ENCODE measurements at regions not wholly inside any gene's neighbourhood (a gene's known extent, or its start where the extent isn't known, plus 50 kb on each side); places are given as distances from the start of the nearest gene placed in this dataset.

GRCh38 chr11:127895776-127896175 lies 691.6 kb downstream of the ETS1 start:
- Histone ChIP-seq H3K18ac (ENCODE audit: low read depth, low read length) (no peak overlapping the region), H3K27me3 (ENCODE audit: control insufficient read depth, insufficient read depth, low read length) (no peaks in the 10 kb centered on the region), H3K9ac (ENCODE audit: low read depth, low read length) (no peak overlapping the region), H2BK120ac (ENCODE audit: low read depth, low read length) (no peak overlapping the region), H4K5ac (ENCODE audit: low read depth, low read length) (no peak overlapping the region), H2BK15ac (ENCODE audit: low read depth, low read length) (no peak overlapping the region), H3K9me3 (ENCODE audit: control insufficient read depth, insufficient read depth, low read length) (0 out of 2 replicates have a peak, but pooled peaks cover 1% of the 10 kb centered on the region), H2BK20ac (ENCODE audit: low read depth, low read length) (no peak overlapping the region), H3K14ac (replicated peaks; ENCODE audit: low read depth, low read length) (no peak overlapping the region), H3K23ac (ENCODE audit: low read depth, low read length) (no peak overlapping the region), H4K20me1 (ENCODE audit: insufficient read depth, low read length) (no peaks in the 10 kb centered on the region), H3K27ac (ENCODE audit: insufficient read depth, low read length) (no peak overlapping the region), H3K36me3 (ENCODE audit: control insufficient read depth, insufficient read depth, low read length) (no peaks in the 10 kb centered on the region), H3K56ac (ENCODE audit: extremely low read depth, insufficient read depth, low read length) (no peak overlapping the region), H3K9me1 (ENCODE audit: insufficient read depth, low read length) (no peaks in the 10 kb centered on the region), H2AFZ (replicated peaks; ENCODE audit: low read length, poor library complexity) (no peak overlapping the region), H2BK5ac (ENCODE audit: low read depth, low read length, poor library complexity, severe bottlenecking) (no peak overlapping the region), H3K4me1 (ENCODE audit: control insufficient read depth, insufficient read depth, low read length) (no peaks in the 10 kb centered on the region), H4K91ac (ENCODE audit: insufficient read depth, low read depth, low read length) (no peak overlapping the region), H3K4me3 (ENCODE audit: insufficient read depth, low read depth, low read length) (no peak overlapping the region), H3K4ac (ENCODE audit: low read depth, low read length) (no peak overlapping the region), H4K8ac (ENCODE audit: low read depth in 2 of 2, low read length in 2 of 2) (no peak overlapping the region), H2AK9ac (replicated peaks; ENCODE audit: low read depth, low read length, poor library complexity) (no peak overlapping the region), H3K4me2 (ENCODE audit: low read depth, low read length) (no peak overlapping the region), H3K79me1 (ENCODE audit: low read depth in 1 of 2, low read length in 2 of 2) (no peaks in the 10 kb centered on the region), H2AK5ac (ENCODE audit: low read depth, low read length) (no peak overlapping the region)
- no TSS peak for BruUV-seq (replicated peaks)
- CTCF ChIA-PET: no interaction called here
- TF ChIP-seq RAD21 (IDR thresholded peaks at IDR 0.05; ENCODE audit: low read length) (no peak), CHD1 (IDR thresholded peaks at IDR 0.05; ENCODE audit: low read depth, low read length) (no peak), BHLHE40 (IDR thresholded peaks at IDR 0.05; ENCODE audit: low read depth, low read length) (no peak), NFE2L2 (IDR thresholded peaks at IDR 0.05; ENCODE audit: low read depth, low read length) (no peak), MXI1 (IDR thresholded peaks at IDR 0.05; ENCODE audit: borderline replicate concordance, low read depth, low read length) (no peak), FOS (IDR thresholded peaks at IDR 0.05; ENCODE audit: low read depth, low read length) (no peak), USF2 (IDR thresholded peaks at IDR 0.05; ENCODE audit: low read depth, low read length) (no peak), RFX5 (IDR thresholded peaks at IDR 0.05; ENCODE audit: low read depth, low read length) (no peak), SMC3 (IDR thresholded peaks at IDR 0.05; ENCODE audit: low read depth, low read length) (no peak), POLR2A (IDR thresholded peaks at IDR 0.05; ENCODE audit: low read depth, low read length) (no peak), RCOR1 (IDR thresholded peaks at IDR 0.05; ENCODE audit: insufficient replicate concordance, low read length) (no peak), CEBPB (IDR thresholded peaks at IDR 0.05; ENCODE audit: low read depth, low read length) (no peak), MAFK (IDR thresholded peaks at IDR 0.05; ENCODE audit: low read depth, low read length) (no peak), CTCF (conservative IDR thresholded peaks at IDR 0.05; ENCODE audit: low read depth, low read length) (no peak), MAZ (IDR thresholded peaks at IDR 0.05; ENCODE audit: borderline replicate concordance, low read depth, low read length) (no peak), ELK1 (IDR thresholded peaks at IDR 0.05; ENCODE audit: borderline replicate concordance, low read depth, low read length) (no peak)
- dilution Hi-C loops (cut with HindIII; ENCODE audit: low sequenced_read_pairs, unreplicated experiment): no loop called here
- intact Hi-C loops (cut with micrococcal nuclease): no loop called here
- POLR2A ChIA-PET (ENCODE audit: unreplicated experiment): no interaction called here
- DNase-seq: no peak
- in situ Hi-C loops (cut with MboI; ENCODE audit: low sequenced_read_pairs): no loop called here
- no CpG with 5 or more reads among the region's 3 CpGs for WGBS, 2 experiments (ENCODE audit: extremely low coverage in 2 of 2, insufficient read length in 1 of 2)
- ATAC-seq (ENCODE audit: low read depth): no peak
